Adrenal gland (tissue), 5 donors: ENCODE measurements at regions not wholly inside any gene's neighbourhood (a gene's known extent, or its start where the extent isn't known, plus 50 kb on each side); places are given as distances from the start of the nearest gene placed in this dataset.

Source experiments
- POLR2A ChIP-seq, 2 donors: fragments of 450-650 bp; IDR thresholded peaks; one replicate each; pipeline ENCODE4 v1.6.1; 2017; ENCODE audit warnings: antibody characterized with exemption in 2 of 2, mild to moderate bottlenecking in 2 of 2, moderate library complexity in 1 of 2
- TF ChIP-seq, protein P1 (sequence below), 6 experiments: fragments of 450-650 bp in 4 of 6; fragments of 200-600 bp in 2 of 6; sonication (generic) in 1 of 6; IDR thresholded peaks; 1 replicate in 5 of 6; 2 replicates in 1 of 6; pipeline versions ENCODE4 v1.5.1 to v1.8.0; 2016 to 2021; ENCODE audit warnings: antibody characterized with exemption in 6 of 6, mild to moderate bottlenecking in 2 of 6, moderate library complexity in 1 of 6
- donor health status: DM: no; HTN: no; CAD: no.

DNA sequence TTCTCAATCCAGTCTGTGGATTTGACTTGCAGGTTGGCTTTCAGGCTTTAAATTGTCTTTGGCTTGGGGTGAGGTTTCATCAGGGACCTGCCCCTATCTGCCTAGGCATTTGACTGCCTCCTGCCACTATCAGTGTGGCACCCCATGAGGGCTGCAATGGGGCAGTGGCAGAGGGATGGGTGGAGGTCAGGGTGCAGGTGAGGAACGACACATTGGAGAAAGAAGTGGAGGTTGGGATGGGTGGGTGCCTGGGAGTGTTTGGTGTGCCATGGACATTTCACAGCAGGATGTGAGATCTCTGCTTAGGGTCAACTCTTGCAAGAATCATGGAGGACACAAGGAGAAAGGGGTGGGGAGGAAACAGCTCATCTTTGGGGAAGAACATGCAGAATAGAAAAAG, 625.1 kb downstream of the PTPRU start:
- TF ChIP-seq, protein P1, sequence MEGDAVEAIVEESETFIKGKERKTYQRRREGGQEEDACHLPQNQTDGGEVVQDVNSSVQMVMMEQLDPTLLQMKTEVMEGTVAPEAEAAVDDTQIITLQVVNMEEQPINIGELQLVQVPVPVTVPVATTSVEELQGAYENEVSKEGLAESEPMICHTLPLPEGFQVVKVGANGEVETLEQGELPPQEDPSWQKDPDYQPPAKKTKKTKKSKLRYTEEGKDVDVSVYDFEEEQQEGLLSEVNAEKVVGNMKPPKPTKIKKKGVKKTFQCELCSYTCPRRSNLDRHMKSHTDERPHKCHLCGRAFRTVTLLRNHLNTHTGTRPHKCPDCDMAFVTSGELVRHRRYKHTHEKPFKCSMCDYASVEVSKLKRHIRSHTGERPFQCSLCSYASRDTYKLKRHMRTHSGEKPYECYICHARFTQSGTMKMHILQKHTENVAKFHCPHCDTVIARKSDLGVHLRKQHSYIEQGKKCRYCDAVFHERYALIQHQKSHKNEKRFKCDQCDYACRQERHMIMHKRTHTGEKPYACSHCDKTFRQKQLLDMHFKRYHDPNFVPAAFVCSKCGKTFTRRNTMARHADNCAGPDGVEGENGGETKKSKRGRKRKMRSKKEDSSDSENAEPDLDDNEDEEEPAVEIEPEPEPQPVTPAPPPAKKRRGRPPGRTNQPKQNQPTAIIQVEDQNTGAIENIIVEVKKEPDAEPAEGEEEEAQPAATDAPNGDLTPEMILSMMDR (IDR thresholded peaks at IDR 0.05): no peak
- TF ChIP-seq POLR2A (IDR thresholded peaks at IDR 0.05): no peak
